Left renal cortex interstitium (tissue), 4 donors: ENCODE measurements at regions not wholly inside any gene's neighbourhood (a gene's known extent, or its start where the extent isn't known, plus 50 kb on each side); places are given as distances from the start of the nearest gene placed in this dataset.
"Not testable (repeated sequence)": the region's sequence is repeated elsewhere in the genome, so short reads cannot be mapped to it uniquely, and the experiment has no call there.

Experiments used
- DNase-seq, 4 donors: peaks; one replicate each; pipeline ENCODE4 v3.0.0-alpha.2; 2013; ENCODE audit warnings: low read depth in 4 of 4, low spot score in 2 of 4, missing footprints in 1 of 4

- DNase-seq = no peak
Observed at GRCh38 chr7:51446356-51446755, 129.7 kb upstream of the COBL start.

- DNase-seq = peak in 2 of 4 donors; percentile 15 to 28
Observed at GRCh38 chr7:51444936-51445335, 128.3 kb upstream of the COBL start.

- DNase-seq = peak in 1 of 4 donors; percentile 44
Observed at GRCh38 chr7:51430480-51431086, 114.0 kb upstream of the COBL start.

GRCh38 chr7:51428217-51428887, 111.7 kb upstream of the COBL start:
- no peak for DNase-seq

GRCh38 chr7:51426163-51426562, 109.6 kb upstream of the COBL start:
- no peak for DNase-seq

- not testable (repeated sequence) for DNase-seq
Observed at GRCh38 chr7:51409934-51410333, 93.3 kb upstream of the COBL start.

GRCh38 chr7:51397608-51398007, 81.0 kb upstream of the COBL start:
- not testable (repeated sequence) for DNase-seq

- not testable (repeated sequence) for DNase-seq
Observed at GRCh38 chr7:51393003-51393402, 76.4 kb upstream of the COBL start.

GRCh38 chr7:51389952-51390351, 73.3 kb upstream of the COBL start:
- DNase-seq = not testable (repeated sequence)

GRCh38 chr7:51389216-51389812, 72.7 kb upstream of the COBL start:
- not testable (repeated sequence) for DNase-seq

GRCh38 chr7:51388241-51388640, 71.6 kb upstream of the COBL start:
- not testable (repeated sequence) for DNase-seq

GRCh38 chr7:51386806-51387568, 70.4 kb upstream of the COBL start:
- not testable (repeated sequence) for DNase-seq

GRCh38 chr7:51386184-51386583, 69.6 kb upstream of the COBL start:
- DNase-seq = not testable (repeated sequence)

- DNase-seq = not testable (repeated sequence)
Observed at GRCh38 chr7:51382243-51382642, 65.6 kb upstream of the COBL start.

- no peak for DNase-seq
Observed at GRCh38 chr7:51376420-51377092, 59.9 kb upstream of the COBL start.

- no peak for DNase-seq
Observed at GRCh38 chr7:51374936-51375335, 58.3 kb upstream of the COBL start.

- not testable (repeated sequence) for DNase-seq
Observed at GRCh38 chr7:51373607-51374006, 57.0 kb upstream of the COBL start.

GRCh38 chr7:51369746-51370145, 53.1 kb upstream of the COBL start:
- no peak for DNase-seq

- not testable (repeated sequence) for DNase-seq
Observed at GRCh38 chr7:51369228-51369627, 52.6 kb upstream of the COBL start.

- no peak for DNase-seq
Observed at GRCh38 chr7:51368334-51368733, 51.7 kb upstream of the COBL start.

GRCh38 chr7:51367614-51367968, 51.0 kb upstream of the COBL start:
- no peak for DNase-seq
